Fibroblast of the aortic adventitia (primary cell): ENCODE measurements at regions not wholly inside any gene's neighbourhood (a gene's known extent, or its start where the extent isn't known, plus 50 kb on each side); places are given as distances from the start of the nearest gene placed in this dataset.
"Not testable (repeated sequence)": the region's sequence is repeated elsewhere in the genome, so short reads cannot be mapped to it uniquely, and the experiment has no call there.

Source experiments
- DNase-seq: peaks from one replicate; pipeline ENCODE4 v3.0.0-alpha.2; 2010; ENCODE audit warnings: low read depth
- H3K4me3 ChIP-seq: 2 replicates; pipeline ENCODE4 v1.5.1; 2011; ENCODE audit warnings: low read depth, mild to moderate bottlenecking, control low read depth, low read length, moderate library complexity
- TF ChIP-seq, protein P1 (sequence below): IDR thresholded peaks from 2 replicates; pipeline ENCODE4 v1.5.1; 2011; ENCODE audit warnings: mild to moderate bottlenecking, low read length, control low read depth, inconsistent platforms; ENCODE audit not compliant: insufficient read depth

DNA sequence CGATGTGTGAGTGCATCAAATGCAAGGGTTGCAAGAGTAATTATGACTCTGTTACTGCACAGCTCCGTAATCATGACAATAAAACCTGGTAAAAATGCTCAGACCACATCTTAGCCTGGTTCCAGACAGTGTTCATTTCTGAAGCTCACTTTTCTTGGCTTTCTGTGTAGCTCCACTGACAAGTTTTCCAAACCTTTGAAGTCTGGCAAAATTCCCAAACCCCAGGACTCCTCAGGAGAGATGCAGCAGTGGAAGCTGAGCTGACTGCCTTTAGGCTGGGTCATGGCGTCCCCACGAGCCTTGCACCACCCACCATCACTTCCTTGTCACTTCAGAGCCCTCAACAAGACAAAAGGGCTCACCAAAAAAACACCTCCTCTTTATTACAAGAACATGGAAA lies 131.6 kb upstream of the TAS2R1 start:
- peak; percentile 28 for DNase-seq
- TF ChIP-seq, protein P1, sequence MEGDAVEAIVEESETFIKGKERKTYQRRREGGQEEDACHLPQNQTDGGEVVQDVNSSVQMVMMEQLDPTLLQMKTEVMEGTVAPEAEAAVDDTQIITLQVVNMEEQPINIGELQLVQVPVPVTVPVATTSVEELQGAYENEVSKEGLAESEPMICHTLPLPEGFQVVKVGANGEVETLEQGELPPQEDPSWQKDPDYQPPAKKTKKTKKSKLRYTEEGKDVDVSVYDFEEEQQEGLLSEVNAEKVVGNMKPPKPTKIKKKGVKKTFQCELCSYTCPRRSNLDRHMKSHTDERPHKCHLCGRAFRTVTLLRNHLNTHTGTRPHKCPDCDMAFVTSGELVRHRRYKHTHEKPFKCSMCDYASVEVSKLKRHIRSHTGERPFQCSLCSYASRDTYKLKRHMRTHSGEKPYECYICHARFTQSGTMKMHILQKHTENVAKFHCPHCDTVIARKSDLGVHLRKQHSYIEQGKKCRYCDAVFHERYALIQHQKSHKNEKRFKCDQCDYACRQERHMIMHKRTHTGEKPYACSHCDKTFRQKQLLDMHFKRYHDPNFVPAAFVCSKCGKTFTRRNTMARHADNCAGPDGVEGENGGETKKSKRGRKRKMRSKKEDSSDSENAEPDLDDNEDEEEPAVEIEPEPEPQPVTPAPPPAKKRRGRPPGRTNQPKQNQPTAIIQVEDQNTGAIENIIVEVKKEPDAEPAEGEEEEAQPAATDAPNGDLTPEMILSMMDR = no peak
- no peak overlapping the region for H3K4me3 ChIP-seq

DNA sequence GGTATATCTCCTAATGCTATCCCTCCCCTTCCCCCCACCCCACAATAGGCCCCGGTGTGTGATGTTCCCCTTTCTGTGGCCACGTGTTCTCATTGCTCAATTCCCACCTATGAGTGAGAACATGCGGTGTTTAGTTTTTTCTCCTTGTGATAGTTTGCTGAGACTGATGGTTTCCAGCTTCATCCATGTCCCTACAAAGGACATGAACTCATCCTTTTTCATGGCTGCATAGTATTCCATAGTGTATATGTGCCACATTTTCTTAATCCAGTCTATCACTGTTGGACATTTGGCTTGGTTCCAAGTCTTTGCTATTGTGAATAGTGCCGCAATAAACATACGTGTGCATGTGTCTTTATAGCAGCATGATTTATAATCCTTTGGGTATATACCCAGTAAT lies 122.5 kb upstream of the TAS2R1 start:
- H3K4me3 ChIP-seq = not testable (repeated sequence)

DNA sequence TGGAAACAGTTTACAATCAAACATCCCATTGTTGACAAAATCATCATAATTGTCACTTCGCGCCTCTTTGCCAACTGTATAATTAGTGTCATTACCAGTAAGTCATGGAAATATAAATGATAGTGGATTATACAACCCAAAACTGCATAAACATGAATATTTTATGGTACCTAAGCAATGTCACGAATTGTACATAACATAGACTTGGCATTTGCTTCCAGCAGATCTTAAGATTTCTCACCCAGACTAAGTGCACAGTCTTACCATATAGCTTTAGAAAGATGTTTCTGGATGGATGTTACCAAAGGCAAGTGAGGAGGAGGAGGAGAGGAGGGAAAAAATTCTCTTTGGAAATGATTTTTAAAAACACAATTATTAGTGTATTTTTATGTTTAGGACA lies 113.4 kb upstream of the TAS2R1 start:
- no peak for DNase-seq
- TF ChIP-seq, protein P1 = no peak

More for the DNA sequence above, 122.5 kb upstream of the TAS2R1 start:
- not testable (repeated sequence) for DNase-seq

GRCh38 chr5:9742848-9743247 lies 112.7 kb upstream of the TAS2R1 start:
- DNase-seq = no peak
- no peak overlapping the region for H3K4me3 ChIP-seq
- TF ChIP-seq, protein P1 = no peak

More for the DNA sequence above, 113.4 kb upstream of the TAS2R1 start:
- no peak overlapping the region for H3K4me3 ChIP-seq

DNA sequence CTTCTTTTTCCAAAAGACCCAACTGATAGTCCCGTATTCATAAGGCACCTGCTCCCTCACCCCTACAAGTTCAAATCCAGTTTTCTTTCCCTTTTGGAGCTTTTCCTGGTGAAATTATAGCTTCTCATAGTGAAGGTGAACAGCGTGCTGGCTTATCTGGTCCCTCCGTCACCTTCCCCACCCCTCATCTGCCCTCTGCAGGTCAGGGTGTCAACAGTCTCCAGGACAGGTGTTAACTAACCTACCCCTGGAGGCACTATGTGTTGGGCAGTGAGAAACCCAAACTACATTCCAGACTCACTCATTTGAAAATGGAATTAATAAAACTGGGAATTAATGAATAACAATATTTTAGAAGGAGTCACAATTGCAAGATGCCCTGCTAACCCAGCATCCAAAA lies 109.0 kb upstream of the TAS2R1 start:
- TF ChIP-seq, protein P1 = no peak
- H3K4me3 ChIP-seq = no peak overlapping the region
- no peak for DNase-seq

- no peak for DNase-seq
- TF ChIP-seq, protein P1 = no peak
- H3K4me3 ChIP-seq = no peak overlapping the region
These were observed 107.1 kb upstream of the TAS2R1 start for GRCh38 chr5:9737265-9737664.

- TF ChIP-seq, protein P1 = no peak
- DNase-seq = peak; percentile 22
- no peak overlapping the region for H3K4me3 ChIP-seq
These were observed 103.3 kb upstream of the TAS2R1 start for GRCh38 chr5:9733486-9733885.
